ENCODE measurements at regions not wholly inside any gene's neighbourhood (a gene's known extent, or its start where the extent isn't known, plus 50 kb on each side); places are given as distances from the start of the nearest gene placed in this dataset.
"Not testable (repeated sequence)": the region's sequence is repeated elsewhere in the genome, so short reads cannot be mapped to it uniquely, and the experiment has no call there.

- Histone ChIP-seq H3K4me1 (no peaks in the 10 kb centered on the region), H3K27me3 (no peaks in the 10 kb centered on the region), H3K36me3 (no peaks in the 10 kb centered on the region), H3K9me3 (no peaks in the 10 kb centered on the region), H3K4me3 (ENCODE audit: low read depth, low read length) (no peak overlapping the region)
- no peak for TF ChIP-seq CTCF (IDR thresholded peaks at IDR 0.05; ENCODE audit: low read depth, low read length)
- no peak for DNase-seq
These were observed 704.5 kb upstream of the B3GALT2 start for GRCh38 chr1:193890935-193891334.

- no peaks in the 10 kb centered on the region for H3K9me3 ChIP-seq
- H3K4me3 ChIP-seq (ENCODE audit: low read depth, low read length), result no peak overlapping the region
- no peaks in the 10 kb centered on the region for H3K27me3 ChIP-seq
- DNase-seq, result no peak
- H3K36me3 ChIP-seq, result no peaks in the 10 kb centered on the region
- TF ChIP-seq CTCF (IDR thresholded peaks at IDR 0.05; ENCODE audit: low read depth, low read length), result no peak
- H3K4me1 ChIP-seq, result no peaks in the 10 kb centered on the region
These were observed 698.6 kb upstream of the B3GALT2 start for GRCh38 chr1:193884848-193885558.

- DNase-seq; H3K4me3 ChIP-seq (ENCODE audit: low read depth, low read length); H3K4me1 ChIP-seq; H3K27me3 ChIP-seq; H3K9me3 ChIP-seq; H3K36me3 ChIP-seq: not testable (repeated sequence)
These were observed 691.5 kb upstream of the B3GALT2 start for GRCh38 chr1:193877920-193878319.

- Histone ChIP-seq H3K36me3 (no peaks in the 10 kb centered on the region), H3K4me3 (ENCODE audit: low read depth, low read length) (no peak overlapping the region), H3K4me1 (no peaks in the 10 kb centered on the region), H3K9me3 (no peaks in the 10 kb centered on the region), H3K27me3 (no peaks in the 10 kb centered on the region)
- no peak for TF ChIP-seq CTCF (IDR thresholded peaks at IDR 0.05; ENCODE audit: low read depth, low read length)
- DNase-seq, result no peak
These were observed 682.0 kb upstream of the B3GALT2 start for GRCh38 chr1:193868425-193868824.

- no peaks in the 10 kb centered on the region for H3K36me3 ChIP-seq
- H3K4me3 ChIP-seq (ENCODE audit: low read depth, low read length), result no peak overlapping the region
- TF ChIP-seq CTCF (IDR thresholded peaks at IDR 0.05; ENCODE audit: low read depth, low read length), result no peak
- H3K9me3 ChIP-seq, result no peaks in the 10 kb centered on the region
- H3K27me3 ChIP-seq, result no peaks in the 10 kb centered on the region
- peaks cover 6% of the 10 kb centered on the region for H3K4me1 ChIP-seq
- no peak for DNase-seq
These were observed 669.8 kb upstream of the B3GALT2 start for GRCh38 chr1:193856261-193856660.

GRCh38 chr1:193850745-193851144 is 664.3 kb upstream of the B3GALT2 start:
- H3K4me1 ChIP-seq, result no peaks in the 10 kb centered on the region; the same call in none of the 2 replicates
- no peak overlapping the region for H3K4me3 ChIP-seq (ENCODE audit: low read depth, low read length)
- no peaks in the 10 kb centered on the region for H3K27me3 ChIP-seq
- TF ChIP-seq CTCF (IDR thresholded peaks at IDR 0.05; ENCODE audit: low read depth, low read length), result no peak
- no peak for DNase-seq
- H3K36me3 ChIP-seq, result no peaks in the 10 kb centered on the region
- H3K9me3 ChIP-seq, result no peaks in the 10 kb centered on the region
